Nephron progenitor cell (in vitro differentiated cells): ENCODE measurements at regions not wholly inside any gene's neighbourhood (a gene's known extent, or its start where the extent isn't known, plus 50 kb on each side); places are given as distances from the start of the nearest gene placed in this dataset.
"Not testable (repeated sequence)": the region's sequence is repeated elsewhere in the genome, so short reads cannot be mapped to it uniquely, and the experiment has no call there.

Experiments used
- DNase-seq: peaks from one replicate; pipeline ENCODE4 v3.0.0; 2021
- H3K27ac Mint-ChIP-seq: 2 replicates; pipeline ENCODE4 v1.8.0; 2021; ENCODE audit warnings: mild to moderate bottlenecking, moderate library complexity, mixed read lengths
- H3K27me3 Mint-ChIP-seq: 2 replicates; pipeline ENCODE4 v1.8.0; 2021; ENCODE audit warnings: mild to moderate bottlenecking, low read depth, mixed read lengths; ENCODE audit not compliant: poor library complexity
- H3K36me3 Mint-ChIP-seq: 2 replicates; pipeline ENCODE4 v1.8.0; 2021; ENCODE audit warnings: low read depth, mixed read lengths
- H3K4me1 Mint-ChIP-seq: 2 replicates; pipeline ENCODE4 v1.8.0; 2021; ENCODE audit warnings: mixed read lengths
- H3K4me3 Mint-ChIP-seq: 2 replicates; pipeline ENCODE4 v1.8.0; 2021; ENCODE audit warnings: mild to moderate bottlenecking, moderate library complexity, mixed read lengths
- H3K9me3 Mint-ChIP-seq: 2 replicates; pipeline ENCODE4 v1.8.0; 2021; ENCODE audit warnings: mild to moderate bottlenecking, moderate library complexity, mixed read lengths
- TF ChIP-seq, protein P1 (sequence below): fragments of 200-600 bp; sonication (generic); IDR thresholded peaks from 2 replicates; pipeline ENCODE4 v1.5.0; 2021; ENCODE audit warnings: antibody characterized with exemption

DNA sequence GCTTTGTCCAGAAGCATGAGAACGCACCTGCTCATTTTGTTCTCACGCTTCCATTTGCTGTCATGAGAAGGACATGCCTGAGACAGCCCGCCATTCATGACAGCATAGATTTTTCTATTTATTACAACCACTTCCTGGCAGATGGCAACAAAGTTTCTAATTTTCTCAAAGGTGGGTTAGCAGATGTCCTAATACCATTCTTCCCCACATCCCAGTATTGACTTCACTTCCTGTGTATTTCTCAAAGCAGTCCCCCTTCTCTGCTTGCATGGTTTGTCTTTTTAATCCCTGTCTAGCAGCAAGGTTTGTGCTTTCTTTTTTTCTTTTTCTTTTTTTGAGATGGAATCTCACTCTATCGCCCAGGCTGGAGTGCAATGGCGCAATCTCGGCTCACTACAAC, 94.3 kb downstream of the ISX start:
- H3K4me3 Mint-ChIP-seq = no peak overlapping the region
- DNase-seq = no peak
- H3K27me3 Mint-ChIP-seq = peaks cover 47% of the 10 kb centered on the region
- no peaks in the 10 kb centered on the region for H3K4me1 Mint-ChIP-seq
- H3K27ac Mint-ChIP-seq = no peak overlapping the region
- H3K36me3 Mint-ChIP-seq = no peaks in the 10 kb centered on the region
- peaks cover 16% of the 10 kb centered on the region for H3K9me3 Mint-ChIP-seq
- TF ChIP-seq, protein P1, sequence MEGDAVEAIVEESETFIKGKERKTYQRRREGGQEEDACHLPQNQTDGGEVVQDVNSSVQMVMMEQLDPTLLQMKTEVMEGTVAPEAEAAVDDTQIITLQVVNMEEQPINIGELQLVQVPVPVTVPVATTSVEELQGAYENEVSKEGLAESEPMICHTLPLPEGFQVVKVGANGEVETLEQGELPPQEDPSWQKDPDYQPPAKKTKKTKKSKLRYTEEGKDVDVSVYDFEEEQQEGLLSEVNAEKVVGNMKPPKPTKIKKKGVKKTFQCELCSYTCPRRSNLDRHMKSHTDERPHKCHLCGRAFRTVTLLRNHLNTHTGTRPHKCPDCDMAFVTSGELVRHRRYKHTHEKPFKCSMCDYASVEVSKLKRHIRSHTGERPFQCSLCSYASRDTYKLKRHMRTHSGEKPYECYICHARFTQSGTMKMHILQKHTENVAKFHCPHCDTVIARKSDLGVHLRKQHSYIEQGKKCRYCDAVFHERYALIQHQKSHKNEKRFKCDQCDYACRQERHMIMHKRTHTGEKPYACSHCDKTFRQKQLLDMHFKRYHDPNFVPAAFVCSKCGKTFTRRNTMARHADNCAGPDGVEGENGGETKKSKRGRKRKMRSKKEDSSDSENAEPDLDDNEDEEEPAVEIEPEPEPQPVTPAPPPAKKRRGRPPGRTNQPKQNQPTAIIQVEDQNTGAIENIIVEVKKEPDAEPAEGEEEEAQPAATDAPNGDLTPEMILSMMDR = no peak

- not testable (repeated sequence) for H3K4me1 Mint-ChIP-seq, H3K36me3 Mint-ChIP-seq, DNase-seq, H3K4me3 Mint-ChIP-seq, H3K27ac Mint-ChIP-seq
- Mint-ChIP-seq H3K27me3 (peaks cover 31% of the 10 kb centered on the region), H3K9me3 (peaks cover 25% of the 10 kb centered on the region)
These were observed 91.4 kb upstream of the HMGXB4 start for GRCh38 chr22:35165896-35166295.

DNA sequence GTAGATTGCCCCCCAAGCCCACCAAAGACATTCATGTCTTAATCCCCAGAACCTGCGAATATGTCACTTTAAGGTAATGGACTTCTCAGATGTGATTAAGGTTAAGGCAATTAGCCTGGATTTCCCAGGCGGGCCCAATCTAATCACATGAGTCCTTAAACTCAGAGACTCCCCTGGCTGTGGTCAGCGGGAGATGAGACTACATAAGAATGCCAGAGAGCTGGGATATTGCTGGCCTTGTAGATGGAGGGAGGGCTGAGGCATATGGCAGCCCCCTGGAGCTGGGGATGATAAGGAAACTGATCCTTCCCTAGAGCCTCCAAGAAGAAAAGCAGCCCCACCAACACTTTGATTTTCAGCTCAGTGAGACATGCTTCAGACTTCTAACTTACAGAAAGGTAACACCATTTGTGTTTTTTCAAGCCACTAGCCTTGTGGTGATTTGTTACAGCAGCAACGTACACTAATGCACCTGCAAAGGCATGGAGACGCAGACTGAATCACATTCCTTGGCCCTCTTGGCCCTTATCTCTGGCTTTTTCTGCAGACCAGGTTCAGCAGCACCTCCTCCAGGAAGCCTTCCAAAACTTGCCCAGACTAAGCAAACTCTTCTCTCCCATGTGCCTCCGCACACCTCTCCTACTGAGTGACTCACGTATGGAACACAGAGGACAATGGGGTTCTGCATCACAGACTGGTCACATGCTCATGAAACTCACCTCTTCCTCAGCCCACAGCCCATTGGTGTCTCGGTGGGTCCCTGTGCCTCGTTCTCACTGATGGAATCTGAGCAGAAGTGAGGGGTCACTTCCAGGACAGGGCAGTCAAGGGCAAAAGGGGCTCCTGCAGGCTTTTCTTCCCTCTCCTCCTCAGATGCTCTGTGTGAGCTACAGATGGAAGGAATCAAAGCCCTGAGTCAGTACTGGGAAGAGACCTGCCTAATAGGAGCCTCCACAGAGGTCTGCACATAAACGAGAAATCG, 86.3 kb upstream of the HMGXB4 start:
- DNase-seq = no peak
- TF ChIP-seq, protein P1 = no peak
- Mint-ChIP-seq H3K27me3 (peaks cover 39% of the 10 kb centered on the region), H3K4me1 (peaks cover 5% of the 10 kb centered on the region), H3K4me3 (no peak overlapping the region), H3K9me3 (peaks cover 7% of the 10 kb centered on the region), H3K27ac (no peak overlapping the region), H3K36me3 (no peaks in the 10 kb centered on the region)

GRCh38 chr22:35172442-35172841, 84.9 kb upstream of the HMGXB4 start:
- Mint-ChIP-seq H3K9me3 (peaks cover 5% of the 10 kb centered on the region), H3K27me3 (peaks cover 47% of the 10 kb centered on the region), H3K4me3 (no peak overlapping the region), H3K4me1 (peaks cover 5% of the 10 kb centered on the region), H3K27ac (no peak overlapping the region), H3K36me3 (no peaks in the 10 kb centered on the region)
- no peak for DNase-seq
- TF ChIP-seq, protein P1 = no peak

DNA sequence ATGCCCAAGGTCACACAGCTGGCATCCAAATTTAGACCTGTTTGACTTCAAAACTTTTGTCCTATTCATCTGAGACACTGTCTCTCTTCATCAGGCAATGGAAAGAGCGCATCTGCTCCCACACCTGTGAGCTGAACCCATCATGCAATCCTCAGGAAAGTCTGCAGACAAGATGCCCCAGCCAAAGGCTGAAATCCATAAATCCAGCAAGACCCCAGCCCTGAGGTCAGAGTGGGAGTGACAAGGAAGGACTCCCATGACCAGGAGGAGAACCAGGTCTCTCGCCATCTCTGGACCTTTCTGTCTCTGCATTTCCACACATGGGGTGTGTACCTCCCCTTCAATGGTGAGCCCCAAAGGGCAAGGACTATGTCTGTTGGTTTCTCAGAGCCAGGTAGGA, 83.6 kb upstream of the HMGXB4 start:
- Mint-ChIP-seq H3K27ac (no peak overlapping the region), H3K4me1 (peaks cover 5% of the 10 kb centered on the region), H3K9me3 (peaks cover 5% of the 10 kb centered on the region), H3K4me3 (no peak overlapping the region), H3K27me3 (peaks cover 47% of the 10 kb centered on the region), H3K36me3 (no peaks in the 10 kb centered on the region)
- TF ChIP-seq, protein P1 = no peak
- DNase-seq = no peak

GRCh38 chr22:35174401-35175038, 82.8 kb upstream of the HMGXB4 start:
- H3K36me3 Mint-ChIP-seq = no peaks in the 10 kb centered on the region

More at GRCh38 chr22:35174401-35175038, 82.8 kb upstream of the HMGXB4 start:
- TF ChIP-seq, protein P1 = no peak
- H3K4me3 Mint-ChIP-seq = no peak overlapping the region
- no peak for DNase-seq
- H3K9me3 Mint-ChIP-seq = peaks cover 5% of the 10 kb centered on the region
- no peak overlapping the region for H3K27ac Mint-ChIP-seq
- peaks cover 5% of the 10 kb centered on the region for H3K4me1 Mint-ChIP-seq
- peaks cover 48% of the 10 kb centered on the region for H3K27me3 Mint-ChIP-seq
